ENCODE measurements at regions not wholly inside any gene's neighbourhood (a gene's known extent, or its start where the extent isn't known, plus 50 kb on each side); places are given as distances from the start of the nearest gene placed in this dataset.

- DNase-seq (ENCODE audit: low spot score), result no peak
These were observed 610.4 kb upstream of the SLC8A1 start for GRCh38 chr2:41062336-41062735.

DNA sequence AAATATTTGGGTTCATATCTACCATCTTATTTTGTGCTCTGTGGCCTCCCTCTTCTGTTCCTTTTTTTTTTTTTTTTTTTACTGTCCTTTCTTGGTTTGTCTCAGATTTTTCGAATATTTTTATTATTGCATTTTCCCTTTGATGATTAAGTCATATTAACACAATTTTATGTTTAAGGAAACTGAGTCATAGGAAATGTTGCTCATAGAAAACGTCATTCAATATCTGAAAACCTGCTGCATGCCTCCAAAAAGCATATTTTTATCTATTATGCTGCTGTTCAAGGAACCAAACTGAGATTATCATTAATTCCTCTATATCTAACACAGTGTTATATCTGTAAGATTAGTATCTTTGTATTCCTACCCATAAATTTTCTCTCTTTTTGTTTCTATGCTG is 614.3 kb upstream of the SLC8A1 start:
- no peak for DNase-seq (ENCODE audit: low spot score)

DNA sequence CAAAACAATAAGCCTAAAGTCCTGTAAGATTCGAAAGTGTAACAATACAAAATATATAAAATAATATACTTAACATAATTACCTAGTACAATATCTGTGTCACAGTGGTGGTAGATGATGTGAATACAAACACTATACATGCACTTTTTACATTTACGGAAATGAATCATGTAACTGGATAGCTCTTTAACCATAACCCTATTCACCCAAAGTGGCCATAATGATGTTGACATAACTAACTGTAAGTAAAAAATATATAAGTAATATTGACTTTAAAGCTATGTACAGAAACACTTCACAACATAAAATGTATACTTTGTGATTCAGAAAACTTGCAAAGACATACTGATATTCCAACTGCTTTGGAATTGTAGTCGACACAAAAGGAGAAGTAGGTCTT is 616.9 kb upstream of the SLC8A1 start:
- DNase-seq (ENCODE audit: low spot score), result no peak

GRCh38 chr2:41078341-41078740 is 626.5 kb upstream of the SLC8A1 start:
- no peak for DNase-seq (ENCODE audit: low spot score)

DNA sequence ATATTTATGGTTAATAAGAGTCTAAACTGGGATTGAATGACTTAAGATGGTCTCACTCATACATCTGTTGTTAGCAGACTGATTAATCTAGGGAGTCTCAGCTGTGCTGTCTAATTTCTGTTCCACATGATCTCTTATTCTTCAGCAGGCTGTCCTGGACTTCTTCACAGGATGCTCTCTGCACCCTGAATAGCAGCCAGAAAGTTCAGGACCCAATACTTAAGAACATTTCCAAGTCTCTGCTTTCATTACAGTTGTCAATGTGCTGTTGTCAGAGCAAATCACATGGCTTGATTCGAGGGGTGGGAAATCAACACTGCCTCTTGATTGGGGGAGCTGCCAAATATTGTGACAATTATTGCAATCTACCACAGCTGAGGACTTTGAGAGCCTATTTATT is 627.1 kb upstream of the SLC8A1 start:
- no peak for DNase-seq (ENCODE audit: low spot score)

- DNase-seq (ENCODE audit: low spot score), result no peak
These were observed 632.4 kb upstream of the SLC8A1 start for GRCh38 chr2:41084321-41084720.

DNA sequence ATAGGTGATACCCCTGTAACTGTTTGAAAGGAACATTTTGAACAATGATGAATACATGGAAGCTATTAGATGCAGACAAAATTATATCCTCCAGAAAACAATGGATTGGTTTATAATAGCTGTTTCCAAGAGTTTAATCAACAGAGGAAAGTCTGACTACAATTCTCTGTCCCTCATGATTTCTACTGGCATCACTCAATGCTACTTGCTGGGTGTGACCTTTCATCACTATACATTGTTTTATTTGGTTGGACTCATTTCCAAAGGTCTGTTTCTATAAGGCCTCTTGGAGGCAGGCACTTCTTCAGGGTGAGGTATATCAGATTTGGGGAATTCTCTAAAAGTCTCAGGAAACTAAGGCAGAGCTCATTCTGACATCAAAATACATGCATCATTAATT is 636.1 kb upstream of the SLC8A1 start:
- DNase-seq (ENCODE audit: low spot score), result no peak

DNA sequence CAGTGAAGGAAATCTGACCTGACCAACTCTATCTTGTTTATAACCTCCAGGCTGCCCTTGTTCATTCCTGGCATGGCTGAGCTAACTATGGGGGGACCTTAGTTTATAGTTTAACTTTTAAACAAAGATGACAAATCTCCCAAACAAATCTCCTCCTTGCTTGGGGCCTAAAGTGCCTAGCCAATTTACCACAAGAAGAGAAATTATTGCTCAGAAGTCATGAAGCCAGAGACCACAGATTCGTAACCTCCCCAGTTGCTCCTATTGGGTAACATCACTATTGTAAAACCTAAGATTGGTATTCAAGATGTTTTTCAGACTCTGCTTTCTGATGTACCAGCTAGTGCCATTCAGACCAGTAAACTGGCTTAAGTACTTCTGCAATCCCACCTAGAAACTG is 649.4 kb upstream of the SLC8A1 start:
- DNase-seq (ENCODE audit: low spot score), result no peak

DNA sequence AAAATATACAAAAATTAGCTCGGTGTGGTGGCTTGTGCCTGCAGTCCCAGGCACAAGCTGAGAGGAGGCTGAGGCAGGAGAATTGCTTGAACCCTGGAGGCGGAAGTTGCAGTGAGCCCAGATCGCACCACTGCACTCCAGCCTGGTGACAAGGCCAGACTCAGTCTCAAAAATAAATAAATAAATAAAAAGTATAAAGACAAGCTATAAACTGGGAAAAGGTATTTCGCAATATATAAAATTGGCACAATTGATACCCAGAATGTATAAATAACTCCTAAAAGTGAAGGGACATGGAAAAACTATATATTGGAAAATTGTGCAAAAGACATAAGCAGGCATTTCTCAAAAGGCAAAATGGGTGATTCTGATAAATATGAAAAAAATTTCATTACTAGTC is 657.9 kb upstream of the SLC8A1 start:
- DNase-seq (ENCODE audit: low spot score), result no peak

- no peak for DNase-seq (ENCODE audit: low spot score)
These were observed 660.1 kb upstream of the SLC8A1 start for GRCh38 chr2:41111836-41112627.

DNA sequence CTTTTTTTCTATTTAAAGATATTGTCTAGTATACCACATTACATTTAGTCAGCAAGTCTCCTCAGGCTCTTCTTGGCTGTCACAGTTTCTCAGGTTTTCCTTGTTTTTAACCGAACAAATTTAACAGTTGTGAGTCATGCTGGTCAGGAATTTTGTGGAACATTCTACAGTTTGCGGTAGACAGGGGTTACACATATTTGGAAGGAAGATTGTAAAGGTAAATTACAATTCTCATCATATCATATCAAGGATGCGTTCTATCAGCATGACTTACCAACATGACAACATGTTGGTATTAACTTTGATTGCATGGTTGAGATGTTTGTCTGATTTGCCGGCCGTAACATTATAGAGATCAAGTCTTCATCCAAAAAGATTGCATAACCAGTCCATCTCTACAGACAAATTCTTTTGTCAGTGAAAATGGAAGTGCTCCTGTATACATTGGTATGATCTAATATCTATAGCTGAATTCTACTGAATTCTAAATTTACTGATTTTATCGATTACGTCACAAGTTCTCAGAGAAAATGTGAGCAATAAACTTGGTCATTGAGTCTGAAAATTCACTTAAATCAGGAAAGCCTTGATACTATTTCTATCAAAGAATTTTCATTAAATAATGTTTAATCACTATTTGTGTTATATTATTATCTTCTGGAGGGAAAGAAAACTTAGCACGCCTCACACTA is 664.4 kb upstream of the SLC8A1 start:
- no peak for DNase-seq (ENCODE audit: low spot score)

DNA sequence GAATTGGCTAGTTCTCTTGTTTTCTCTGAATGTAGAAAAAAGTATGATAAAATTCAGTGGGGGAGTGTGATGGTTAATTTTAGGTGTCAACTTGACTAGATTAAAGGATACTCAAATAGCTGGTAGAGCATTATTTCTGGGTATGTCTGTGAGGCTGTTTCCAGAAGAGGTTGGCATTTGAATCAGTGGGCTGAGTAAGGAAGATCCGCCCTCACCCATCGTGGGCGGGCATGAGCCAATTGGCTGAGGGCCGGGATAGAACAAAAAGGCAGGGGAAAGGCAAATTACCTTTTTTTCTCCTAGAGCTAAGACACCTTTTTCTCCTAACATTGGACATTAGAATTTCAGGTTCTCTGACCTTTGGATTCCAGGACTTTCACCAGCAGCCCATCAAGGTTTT is 667.6 kb upstream of the SLC8A1 start:
- DNase-seq (ENCODE audit: low spot score), result no peak

DNA sequence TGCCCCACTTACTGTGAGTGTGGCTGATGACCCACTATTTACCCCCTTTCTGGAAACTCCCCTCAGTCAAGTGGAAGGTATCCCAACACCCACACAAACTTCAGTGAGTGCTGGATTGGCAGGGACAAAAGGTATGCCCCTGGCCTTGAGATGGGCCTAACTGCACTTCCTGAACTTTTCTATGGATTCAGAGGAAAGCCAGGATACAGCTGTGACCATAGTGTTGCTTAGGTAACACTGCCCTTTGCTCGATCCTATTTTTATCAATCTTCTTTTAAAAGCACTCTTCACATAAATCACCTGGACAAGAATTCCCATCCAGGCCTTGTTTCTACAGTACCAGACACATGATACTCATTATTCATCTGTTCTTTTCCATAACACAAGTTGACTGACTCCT is 671.5 kb upstream of the SLC8A1 start:
- DNase-seq (ENCODE audit: low spot score), result no peak

DNA sequence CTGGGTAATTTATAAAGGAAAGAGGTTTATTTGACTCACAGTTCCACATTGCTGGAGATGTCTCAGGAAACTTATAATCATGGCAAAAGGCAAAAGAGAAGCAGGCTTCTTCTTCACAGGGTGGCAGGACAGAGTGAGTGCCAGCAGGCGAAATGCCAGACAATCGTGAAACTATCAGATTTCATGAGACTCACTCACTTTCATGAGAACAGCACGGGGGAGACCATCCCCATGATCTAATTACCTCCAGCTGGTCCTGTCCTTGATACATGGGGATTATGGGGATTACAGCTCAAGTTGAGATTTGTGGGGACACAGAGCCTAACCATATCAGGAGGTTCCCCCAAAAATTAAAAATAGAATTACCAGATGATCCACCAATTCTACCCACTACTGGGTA is 675.5 kb upstream of the SLC8A1 start:
- no peak for DNase-seq (ENCODE audit: low spot score)

GRCh38 chr2:41129988-41130387 is 678.1 kb upstream of the SLC8A1 start:
- DNase-seq (ENCODE audit: low spot score), result no peak

GRCh38 chr2:41137031-41137430 is 685.1 kb upstream of the SLC8A1 start:
- DNase-seq (ENCODE audit: low spot score), result no peak

DNA sequence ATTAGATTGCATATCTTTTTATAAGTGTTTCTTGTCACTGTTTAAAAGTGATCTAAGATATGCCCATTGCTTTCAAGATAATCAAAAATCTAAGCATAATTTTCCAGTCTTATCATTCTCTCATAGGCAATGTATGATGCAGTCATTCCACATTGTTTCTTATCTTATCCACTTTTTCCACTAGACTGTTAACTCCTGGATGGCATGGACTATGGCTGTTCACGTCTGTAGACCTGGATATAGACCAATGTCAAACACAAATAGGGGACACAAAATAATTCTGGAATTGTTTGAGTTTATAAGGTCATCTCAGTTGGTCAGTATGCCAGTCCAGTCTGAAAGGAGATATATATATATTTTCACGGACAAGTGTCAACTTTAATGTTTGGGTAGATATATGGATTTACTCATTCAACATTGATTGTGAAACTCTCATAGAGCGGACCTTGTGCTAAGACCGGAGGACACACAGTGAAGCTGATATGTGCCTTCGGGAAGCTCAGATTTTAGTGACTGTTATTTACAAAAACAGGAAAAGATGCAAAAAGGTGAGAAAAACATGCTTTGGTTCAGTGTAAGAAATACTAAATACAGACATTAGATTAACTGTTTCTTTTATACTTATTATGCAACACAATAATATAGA is 689.4 kb upstream of the SLC8A1 start:
- no peak for DNase-seq (ENCODE audit: low spot score)

GRCh38 chr2:41142478-41142877 is 690.6 kb upstream of the SLC8A1 start:
- no peak for DNase-seq (ENCODE audit: low spot score)

- DNase-seq (ENCODE audit: low spot score), result no peak
These were observed 693.2 kb upstream of the SLC8A1 start for GRCh38 chr2:41145066-41145465.

DNA sequence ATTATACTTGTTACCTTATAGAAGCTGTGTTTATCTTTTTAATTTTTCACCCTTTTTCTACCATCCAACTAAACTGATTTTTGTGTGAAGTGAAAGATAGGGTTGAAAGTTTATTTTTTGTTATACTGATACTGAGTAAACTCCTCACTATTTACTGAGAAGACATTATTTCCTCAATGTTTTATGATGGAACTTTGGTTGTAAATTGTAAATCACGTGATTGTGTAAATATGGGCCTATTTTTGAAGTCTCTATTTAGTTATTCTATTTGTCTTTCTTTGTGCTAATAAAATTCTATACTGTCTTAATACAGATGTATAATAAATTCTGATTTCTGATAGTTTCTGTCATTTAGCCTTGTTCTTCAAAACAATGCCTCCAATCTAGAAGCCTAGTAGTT is 697.2 kb upstream of the SLC8A1 start:
- DNase-seq (ENCODE audit: low spot score), result no peak

DNA sequence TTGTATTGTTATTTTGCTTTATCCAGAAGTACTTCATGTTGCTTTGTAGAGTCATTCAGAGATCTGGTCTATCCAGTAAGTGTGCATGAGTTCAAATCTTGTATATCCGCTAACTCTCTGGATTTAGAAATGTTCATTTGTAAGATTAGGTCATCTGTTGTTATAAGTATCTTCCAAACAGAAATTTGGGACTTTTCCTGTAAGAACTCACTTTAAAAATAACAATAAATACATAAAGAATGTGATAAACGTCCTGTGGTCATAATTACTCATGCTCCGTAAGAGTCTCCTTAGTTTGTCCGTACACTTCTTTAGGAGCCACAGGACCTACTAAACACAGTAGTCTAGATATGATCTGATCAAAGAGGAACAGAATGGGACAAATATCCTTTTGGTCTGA is 699.9 kb upstream of the SLC8A1 start:
- no peak for DNase-seq (ENCODE audit: low spot score)

GRCh38 chr2:41152318-41152717 is 700.4 kb upstream of the SLC8A1 start:
- no peak for DNase-seq (ENCODE audit: low spot score)

- peak; percentile 1 for DNase-seq (ENCODE audit: low spot score)
These were observed 708.5 kb upstream of the SLC8A1 start for GRCh38 chr2:41160439-41160838.

All from kidney tubule cell (primary cell).